ENCODE measurements at regions not wholly inside any gene's neighbourhood (a gene's known extent, or its start where the extent isn't known, plus 50 kb on each side); places are given as distances from the start of the nearest gene placed in this dataset.
"Not testable (repeated sequence)": the region's sequence is repeated elsewhere in the genome, so short reads cannot be mapped to it uniquely, and the experiment has no call there.

DNA sequence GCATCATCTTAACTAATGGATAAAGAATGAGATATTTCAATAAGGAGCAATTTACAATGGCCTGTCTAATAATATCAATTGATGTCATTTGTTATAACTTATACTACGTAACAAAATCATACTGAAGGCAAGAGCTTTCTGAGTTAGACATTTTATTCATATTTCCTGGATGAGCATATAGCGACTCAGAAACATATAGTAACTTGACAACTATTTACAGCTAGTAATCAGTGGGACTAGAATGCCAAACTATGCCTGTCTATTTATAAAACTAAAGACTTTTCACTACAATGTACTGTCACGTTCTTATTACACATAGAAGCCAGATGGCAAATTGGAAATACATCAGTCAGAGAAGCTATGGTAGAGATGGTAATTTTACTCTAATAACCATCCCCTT is 766.2 kb upstream of the TMEFF2 start:
- TF ChIP-seq GATA2 (IDR thresholded peaks at IDR 0.05; ENCODE audit: insufficient read depth, insufficient read length, low read depth, low read length): no peak
- no peak for TF ChIP-seq FOS (IDR thresholded peaks at IDR 0.05; ENCODE audit: borderline replicate concordance, insufficient read depth, low read length)
- TF ChIP-seq, protein P1, sequence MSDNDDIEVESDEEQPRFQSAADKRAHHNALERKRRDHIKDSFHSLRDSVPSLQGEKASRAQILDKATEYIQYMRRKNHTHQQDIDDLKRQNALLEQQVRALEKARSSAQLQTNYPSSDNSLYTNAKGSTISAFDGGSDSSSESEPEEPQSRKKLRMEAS (IDR thresholded peaks at IDR 0.05; ENCODE audit: insufficient read depth, insufficient read length): no peak
- TF ChIP-seq POLR2AphosphoS5 (IDR thresholded peaks at IDR 0.05; ENCODE audit: insufficient read depth, low read depth, low read length): no peak
- TF ChIP-seq EZH2 (IDR thresholded peaks at IDR 0.05; ENCODE audit: borderline replicate concordance, low read depth, low read length, severe bottlenecking): no peak
- no peak for TF ChIP-seq POLR2A (IDR thresholded peaks at IDR 0.05; ENCODE audit: low read depth, low read length)
- TF ChIP-seq MYC (IDR thresholded peaks at IDR 0.05; ENCODE audit: low read depth, low read length): no peak
- no peak for TF ChIP-seq JUN (IDR thresholded peaks at IDR 0.05; ENCODE audit: borderline replicate concordance, insufficient read depth, insufficient read length, low read depth)
- TF ChIP-seq, protein P2, sequence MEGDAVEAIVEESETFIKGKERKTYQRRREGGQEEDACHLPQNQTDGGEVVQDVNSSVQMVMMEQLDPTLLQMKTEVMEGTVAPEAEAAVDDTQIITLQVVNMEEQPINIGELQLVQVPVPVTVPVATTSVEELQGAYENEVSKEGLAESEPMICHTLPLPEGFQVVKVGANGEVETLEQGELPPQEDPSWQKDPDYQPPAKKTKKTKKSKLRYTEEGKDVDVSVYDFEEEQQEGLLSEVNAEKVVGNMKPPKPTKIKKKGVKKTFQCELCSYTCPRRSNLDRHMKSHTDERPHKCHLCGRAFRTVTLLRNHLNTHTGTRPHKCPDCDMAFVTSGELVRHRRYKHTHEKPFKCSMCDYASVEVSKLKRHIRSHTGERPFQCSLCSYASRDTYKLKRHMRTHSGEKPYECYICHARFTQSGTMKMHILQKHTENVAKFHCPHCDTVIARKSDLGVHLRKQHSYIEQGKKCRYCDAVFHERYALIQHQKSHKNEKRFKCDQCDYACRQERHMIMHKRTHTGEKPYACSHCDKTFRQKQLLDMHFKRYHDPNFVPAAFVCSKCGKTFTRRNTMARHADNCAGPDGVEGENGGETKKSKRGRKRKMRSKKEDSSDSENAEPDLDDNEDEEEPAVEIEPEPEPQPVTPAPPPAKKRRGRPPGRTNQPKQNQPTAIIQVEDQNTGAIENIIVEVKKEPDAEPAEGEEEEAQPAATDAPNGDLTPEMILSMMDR (IDR thresholded peaks at IDR 0.05; ENCODE audit: extremely low read depth in 1 of 2, insufficient read depth in 1 of 2, low read depth in 1 of 2, low read length in 2 of 2): no peak
- dilution Hi-C loops (cut with MboI; ENCODE audit: extremely low pct_ligation_motif_present, low sequenced_read_pairs) (no loop called here), intact Hi-C loops (cut with micrococcal nuclease) (no loop called here)
- Histone ChIP-seq H3K4me1 (ENCODE audit: control insufficient read depth, extremely low read depth, insufficient read depth, low read length) (no peaks in the 10 kb centered on the region), H3K4me3 (replicated peaks in 1 of 3; ENCODE audit: insufficient read depth in 1 of 3, low read depth in 1 of 3, low read length in 3 of 3) (no peak overlapping the region), H3K36me3 (ENCODE audit: control insufficient read depth in 2 of 2, extremely low read depth in 1 of 2, insufficient read depth in 2 of 2, low read length in 2 of 2) (no peaks in the 10 kb centered on the region), H3K9me1 (replicated peaks; ENCODE audit: control insufficient read depth, extremely low read depth, insufficient read depth, low read length) (no peaks in the 10 kb centered on the region), H2AFZ (ENCODE audit: low read depth, low read length) (no peak overlapping the region), H4K20me1 (replicated peaks; ENCODE audit: control insufficient read depth, extremely low read depth, insufficient read depth, low read length) (no peaks in the 10 kb centered on the region), H3K4me2 (ENCODE audit: insufficient read depth, low read length) (no peak overlapping the region), H3K9me3 (replicated peaks; ENCODE audit: control insufficient read depth, insufficient read depth, low read length) (no peaks in the 10 kb centered on the region), H3K27me3 (ENCODE audit: control insufficient read depth in 2 of 2, insufficient read depth in 2 of 2, low read length in 2 of 2) (no peaks in the 10 kb centered on the region), H3K27ac (ENCODE audit: insufficient read depth, low read depth, low read length) (no peak overlapping the region), H3K79me2 (ENCODE audit: control insufficient read depth, insufficient read depth, low read length) (no peaks in the 10 kb centered on the region), H3K9ac (replicated peaks; ENCODE audit: extremely low read depth, insufficient read depth, low read length) (no peak overlapping the region)
- POLR2A ChIA-PET: no interaction called here
- DNase-seq (ENCODE audit: low read depth, low spot score) (no peak), FAIRE-seq (no peak)
- no TSS peak for BruUV-seq (replicated peaks)
- CTCF ChIA-PET: no interaction called here

DNA sequence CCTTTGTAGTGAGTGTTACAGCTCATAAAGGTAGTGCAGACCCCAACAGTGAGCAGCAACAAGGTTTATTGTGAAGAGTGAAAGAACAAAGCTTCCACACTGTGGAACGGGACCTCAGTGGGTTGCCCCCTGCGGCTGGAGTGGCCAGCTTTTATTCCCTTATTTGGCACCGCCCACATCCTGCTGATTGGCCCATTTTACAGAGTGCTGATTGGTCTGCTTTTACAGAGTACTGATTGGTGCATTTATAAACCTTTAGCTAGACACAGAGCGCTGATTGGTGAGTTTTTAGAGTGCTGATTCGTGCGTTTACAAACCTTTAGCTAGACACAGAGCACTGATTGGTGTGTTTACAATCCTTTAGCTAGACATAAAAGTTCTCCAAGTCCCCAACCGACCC is 763.9 kb upstream of the TMEFF2 start:
- H3K27ac ChIP-seq (ENCODE audit: insufficient read depth, low read depth, low read length); H3K9me3 ChIP-seq (replicated peaks; ENCODE audit: control insufficient read depth, insufficient read depth, low read length); dilution Hi-C loops (cut with MboI; ENCODE audit: extremely low pct_ligation_motif_present, low sequenced_read_pairs); BruUV-seq (replicated peaks); H3K9me1 ChIP-seq (replicated peaks; ENCODE audit: control insufficient read depth, extremely low read depth, insufficient read depth, low read length); H2AFZ ChIP-seq (ENCODE audit: low read depth, low read length); H4K20me1 ChIP-seq (replicated peaks; ENCODE audit: control insufficient read depth, extremely low read depth, insufficient read depth, low read length); POLR2A ChIA-PET; H3K9ac ChIP-seq (replicated peaks; ENCODE audit: extremely low read depth, insufficient read depth, low read length); CTCF ChIA-PET; H3K4me3 ChIP-seq (replicated peaks in 1 of 3; ENCODE audit: insufficient read depth in 1 of 3, low read depth in 1 of 3, low read length in 3 of 3); DNase-seq (ENCODE audit: low read depth, low spot score); H3K27me3 ChIP-seq (ENCODE audit: control insufficient read depth in 2 of 2, insufficient read depth in 2 of 2, low read length in 2 of 2); intact Hi-C loops (cut with micrococcal nuclease); H3K36me3 ChIP-seq (ENCODE audit: control insufficient read depth in 2 of 2, extremely low read depth in 1 of 2, insufficient read depth in 2 of 2, low read length in 2 of 2); H3K79me2 ChIP-seq (ENCODE audit: control insufficient read depth, insufficient read depth, low read length); H3K4me2 ChIP-seq (ENCODE audit: insufficient read depth, low read length); FAIRE-seq; H3K4me1 ChIP-seq (ENCODE audit: control insufficient read depth, extremely low read depth, insufficient read depth, low read length): not testable (repeated sequence)

All from endothelial cell of umbilical vein (primary cell).